ENCODE measurements at regions not wholly inside any gene's neighbourhood (a gene's known extent, or its start where the extent isn't known, plus 50 kb on each side); places are given as distances from the start of the nearest gene placed in this dataset.

DNA sequence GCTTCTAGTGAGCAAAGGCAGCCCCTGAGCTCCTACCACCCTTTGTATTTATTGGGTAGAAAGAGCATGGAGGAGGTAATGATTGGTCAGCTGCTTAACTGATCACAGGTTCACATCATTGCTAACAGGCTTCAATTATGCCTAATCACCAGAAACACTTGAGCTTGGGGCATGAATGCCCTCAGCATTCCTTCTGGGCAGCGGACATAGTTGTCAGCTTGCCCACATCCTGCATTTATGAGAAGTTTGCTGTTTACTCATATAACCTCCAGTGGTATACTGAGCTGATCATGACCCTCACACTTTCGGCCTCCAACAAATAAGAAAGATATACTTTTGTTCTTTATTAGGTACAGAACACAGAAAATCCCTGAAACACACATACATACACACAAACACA is 140.3 kb upstream of the ODAD2 start:
- H3K4me3 ChIP-seq (replicated peaks in 1 of 4; ENCODE audit: control extremely low read depth in 1 of 4, insufficient read depth in 1 of 4, low read depth in 3 of 4, low read length in 4 of 4) = no peak overlapping the region
- H3K9ac ChIP-seq (ENCODE audit: insufficient read depth, low read length) = no peak overlapping the region
- peak in 1 of 2 donors; percentile 73 for DNase-seq (ENCODE audit: low read depth in 2 of 2)

DNA sequence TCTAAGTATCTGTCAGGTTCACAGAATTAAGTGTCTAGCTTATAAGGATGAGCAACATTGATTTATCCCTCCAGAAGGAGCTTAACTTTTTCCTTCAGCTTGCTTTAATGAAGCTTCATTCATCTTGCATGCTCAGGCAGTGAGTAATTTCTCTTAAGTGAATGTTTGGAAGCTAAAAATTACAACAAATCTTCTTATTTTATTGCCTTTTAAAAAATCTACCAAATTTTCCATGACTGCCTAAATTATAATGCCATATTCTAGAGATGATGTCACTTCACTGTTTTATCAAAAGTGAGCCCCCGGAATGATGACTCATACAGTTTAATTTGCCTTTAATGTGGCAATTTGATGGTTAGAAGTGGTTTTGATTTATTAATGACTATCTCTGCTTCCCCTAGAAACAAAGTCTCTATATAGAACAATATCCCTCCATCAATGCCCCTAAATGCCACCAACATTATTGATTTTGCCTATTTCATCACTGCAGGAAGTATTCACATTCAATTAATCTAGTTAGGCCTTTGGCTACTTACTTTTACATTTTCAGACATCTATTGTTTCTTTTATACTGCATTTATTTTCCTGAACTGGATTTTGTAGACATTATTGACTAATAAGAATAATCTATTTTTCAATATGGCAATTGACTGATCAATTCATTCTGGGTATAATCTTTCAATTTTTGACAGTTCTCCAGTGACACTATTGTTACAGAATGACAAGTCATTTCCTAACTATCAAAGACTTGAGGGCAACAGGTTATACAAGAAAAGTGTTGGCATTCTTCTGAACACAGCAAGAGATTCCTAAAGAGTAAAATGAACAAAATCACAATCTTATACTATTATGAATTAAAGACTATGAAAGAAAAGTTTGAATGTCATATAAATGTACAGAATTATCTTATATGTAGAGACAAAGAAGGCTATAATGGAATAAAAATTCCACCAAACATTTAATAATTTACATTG is 139.3 kb upstream of the ODAD2 start:
- Histone ChIP-seq H3K79me2 (ENCODE audit: control insufficient read depth, insufficient read depth, low read length) (no peaks in the 10 kb centered on the region), H3K36me3 (ENCODE audit: control insufficient read depth, insufficient read depth, low read length) (no peaks in the 10 kb centered on the region), H3K4me1 (ENCODE audit: control insufficient read depth, extremely low read depth, insufficient read depth, low read length) (no peaks in the 10 kb centered on the region), H3K9ac (ENCODE audit: insufficient read depth, low read length) (no peak overlapping the region), H2AFZ (ENCODE audit: low read length) (no peak overlapping the region), H4K20me1 (ENCODE audit: control insufficient read depth, extremely low read depth, insufficient read depth, low read length) (no peaks in the 10 kb centered on the region), H3K4me2 (ENCODE audit: extremely low read depth, insufficient read depth, low read length) (no peak overlapping the region), H3K27me3 (ENCODE audit: control insufficient read depth, insufficient read depth, low read length) (no peaks in the 10 kb centered on the region), H3K27ac (ENCODE audit: insufficient read depth, low read length) (no peak overlapping the region), H3K4me3 (replicated peaks in 1 of 4; ENCODE audit: control extremely low read depth in 1 of 4, insufficient read depth in 1 of 4, low read depth in 3 of 4, low read length in 4 of 4) (no peak overlapping the region), H3K9me3 (ENCODE audit: control insufficient read depth, insufficient read depth, low read depth, low read length) (no peaks in the 10 kb centered on the region)
- peak in 1 of 2 donors; percentile 85 for DNase-seq (ENCODE audit: low read depth in 2 of 2)
- TF ChIP-seq EZH2 (IDR thresholded peaks at IDR 0.05; ENCODE audit: low read length, missing control alignments) = no peak

More for the DNA sequence above, 140.3 kb upstream of the ODAD2 start:
- H3K4me1 ChIP-seq (ENCODE audit: control insufficient read depth, extremely low read depth, insufficient read depth, low read length) = no peaks in the 10 kb centered on the region
- H4K20me1 ChIP-seq (ENCODE audit: control insufficient read depth, extremely low read depth, insufficient read depth, low read length) = no peaks in the 10 kb centered on the region
- H3K36me3 ChIP-seq (ENCODE audit: control insufficient read depth, insufficient read depth, low read length) = no peaks in the 10 kb centered on the region
- TF ChIP-seq, protein P1, sequence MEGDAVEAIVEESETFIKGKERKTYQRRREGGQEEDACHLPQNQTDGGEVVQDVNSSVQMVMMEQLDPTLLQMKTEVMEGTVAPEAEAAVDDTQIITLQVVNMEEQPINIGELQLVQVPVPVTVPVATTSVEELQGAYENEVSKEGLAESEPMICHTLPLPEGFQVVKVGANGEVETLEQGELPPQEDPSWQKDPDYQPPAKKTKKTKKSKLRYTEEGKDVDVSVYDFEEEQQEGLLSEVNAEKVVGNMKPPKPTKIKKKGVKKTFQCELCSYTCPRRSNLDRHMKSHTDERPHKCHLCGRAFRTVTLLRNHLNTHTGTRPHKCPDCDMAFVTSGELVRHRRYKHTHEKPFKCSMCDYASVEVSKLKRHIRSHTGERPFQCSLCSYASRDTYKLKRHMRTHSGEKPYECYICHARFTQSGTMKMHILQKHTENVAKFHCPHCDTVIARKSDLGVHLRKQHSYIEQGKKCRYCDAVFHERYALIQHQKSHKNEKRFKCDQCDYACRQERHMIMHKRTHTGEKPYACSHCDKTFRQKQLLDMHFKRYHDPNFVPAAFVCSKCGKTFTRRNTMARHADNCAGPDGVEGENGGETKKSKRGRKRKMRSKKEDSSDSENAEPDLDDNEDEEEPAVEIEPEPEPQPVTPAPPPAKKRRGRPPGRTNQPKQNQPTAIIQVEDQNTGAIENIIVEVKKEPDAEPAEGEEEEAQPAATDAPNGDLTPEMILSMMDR (conservative IDR thresholded peaks at IDR 0.05 in 1 of 2, IDR thresholded peaks at IDR 0.05 in 1 of 2; ENCODE audit: low read depth in 1 of 2, low read length in 2 of 2) = no peak
- no peak for TF ChIP-seq EZH2 (IDR thresholded peaks at IDR 0.05; ENCODE audit: low read length, missing control alignments)
- no peaks in the 10 kb centered on the region for H3K9me3 ChIP-seq (ENCODE audit: control insufficient read depth, insufficient read depth, low read depth, low read length)
- H3K4me2 ChIP-seq (ENCODE audit: extremely low read depth, insufficient read depth, low read length) = no peak overlapping the region
- H3K79me2 ChIP-seq (ENCODE audit: control insufficient read depth, insufficient read depth, low read length) = no peaks in the 10 kb centered on the region
- H2AFZ ChIP-seq (ENCODE audit: low read length) = no peak overlapping the region
- no peaks in the 10 kb centered on the region for H3K27me3 ChIP-seq (ENCODE audit: control insufficient read depth, insufficient read depth, low read length)
- H3K27ac ChIP-seq (ENCODE audit: insufficient read depth, low read length) = no peak overlapping the region

DNA sequence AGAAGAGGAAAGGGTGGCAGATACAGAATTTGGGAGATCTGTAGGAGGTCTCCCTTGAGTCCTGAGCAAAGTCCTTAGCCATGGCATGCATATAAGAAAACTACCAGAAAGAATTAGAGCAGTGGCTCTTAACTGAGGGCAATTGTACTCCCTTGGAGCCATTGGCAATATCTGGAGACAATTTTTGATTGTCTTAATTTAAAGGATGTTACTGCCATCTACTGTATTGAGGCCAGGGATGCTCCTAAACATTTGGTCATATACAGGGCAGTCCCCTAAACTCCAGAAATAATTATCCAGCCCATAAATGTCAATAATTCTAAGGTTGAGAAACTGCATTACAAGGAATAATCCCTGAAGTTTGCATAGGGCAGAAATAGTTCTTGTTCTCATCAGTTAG is 136.4 kb upstream of the ODAD2 start:
- H3K27ac ChIP-seq (ENCODE audit: insufficient read depth, low read length) = no peak overlapping the region
- peak in 1 of 2 donors; percentile 47 for DNase-seq (ENCODE audit: low read depth in 2 of 2)

More for the DNA sequence above, 136.4 kb upstream of the ODAD2 start:
- H3K4me3 ChIP-seq (replicated peaks in 1 of 4; ENCODE audit: control extremely low read depth in 1 of 4, insufficient read depth in 1 of 4, low read depth in 3 of 4, low read length in 4 of 4) = no peak overlapping the region
- no peaks in the 10 kb centered on the region for H3K36me3 ChIP-seq (ENCODE audit: control insufficient read depth, insufficient read depth, low read length)
- no peak overlapping the region for H2AFZ ChIP-seq (ENCODE audit: low read length)
- no peaks in the 10 kb centered on the region for H3K27me3 ChIP-seq (ENCODE audit: control insufficient read depth, insufficient read depth, low read length)
- H3K9me3 ChIP-seq (ENCODE audit: control insufficient read depth, insufficient read depth, low read depth, low read length) = no peaks in the 10 kb centered on the region
- H3K79me2 ChIP-seq (ENCODE audit: control insufficient read depth, insufficient read depth, low read length) = no peaks in the 10 kb centered on the region
- TF ChIP-seq, protein P1 (conservative IDR thresholded peaks at IDR 0.05 in 1 of 2, IDR thresholded peaks at IDR 0.05 in 1 of 2; ENCODE audit: low read depth in 1 of 2, low read length in 2 of 2) = peak in 1 of 2 donors; percentile 21
- no peak for TF ChIP-seq EZH2 (IDR thresholded peaks at IDR 0.05; ENCODE audit: low read length, missing control alignments)
- H4K20me1 ChIP-seq (ENCODE audit: control insufficient read depth, extremely low read depth, insufficient read depth, low read length) = no peaks in the 10 kb centered on the region
- H3K4me1 ChIP-seq (ENCODE audit: control insufficient read depth, extremely low read depth, insufficient read depth, low read length) = no peaks in the 10 kb centered on the region
- no peak overlapping the region for H3K9ac ChIP-seq (ENCODE audit: insufficient read depth, low read length)
- no peak overlapping the region for H3K4me2 ChIP-seq (ENCODE audit: extremely low read depth, insufficient read depth, low read length)
